ENCODE measurements at regions not wholly inside any gene's neighbourhood (a gene's known extent, or its start where the extent isn't known, plus 50 kb on each side); places are given as distances from the start of the nearest gene placed in this dataset.
A peak's percentile ranks its signal among the peaks of the same experiment; 100 is the strongest.

GRCh38 chr16:62408760-62409159 lies 372.5 kb upstream of the CDH8 start:
- Histone ChIP-seq H3K79me2 (ENCODE audit: insufficient read depth, low read length) (no peaks in the 10 kb centered on the region), H4K91ac (ENCODE audit: insufficient read length, low read depth, low read length) (no peak overlapping the region), H3K4me1 (ENCODE audit: insufficient read depth, low read length) (no peaks in the 10 kb centered on the region; the same call in 1 of the 2 replicates), H3K27ac (ENCODE audit: insufficient read length, low read depth, low read length) (no peak overlapping the region), H3K23me2 (ENCODE audit: insufficient read length, low read depth, low read length, poor library complexity, severe bottlenecking) (no peaks in the 10 kb centered on the region), H3K56ac (ENCODE audit: insufficient read length, low read depth, low read length) (no peak overlapping the region), H2AFZ (ENCODE audit: low read length) (no peak overlapping the region), H3K14ac (ENCODE audit: insufficient read depth, low read length) (peak overlapping the region; percentile 65; the same call in 1 of the 2 replicates), H3T11ph (ENCODE audit: low read length) (no peak overlapping the region), H3K79me1 (ENCODE audit: insufficient read depth, low read depth, low read length, poor library complexity, severe bottlenecking) (no peaks in the 10 kb centered on the region), H3K18ac (ENCODE audit: insufficient read length, low read depth, low read length) (no peak overlapping the region), H2BK15ac (ENCODE audit: low read depth, low read length) (no peak overlapping the region), H3K27me3 (ENCODE audit: insufficient read depth, low read length) (peaks cover 3% of the 10 kb centered on the region; the same call in 1 of the 2 replicates), H4K5ac (ENCODE audit: insufficient read length, low read depth, low read length) (no peak overlapping the region), H2AK5ac (ENCODE audit: insufficient read length, low read length) (no peak overlapping the region), H2BK5ac (ENCODE audit: insufficient read length, low read length) (no peak overlapping the region), H4K8ac (replicated peaks; ENCODE audit: insufficient read length, low read depth, low read length) (no peak overlapping the region), H3K4ac (ENCODE audit: low read depth, low read length) (no peak overlapping the region), H2BK120ac (ENCODE audit: low read depth, low read length, poor library complexity, severe bottlenecking) (no peak overlapping the region), H3K9ac (ENCODE audit: extremely low read depth, insufficient read length, low read length) (no peak overlapping the region), H3K4me2 (ENCODE audit: insufficient read depth, insufficient read length, low read length) (peak overlapping the region; percentile 40), H3K23ac (ENCODE audit: insufficient read length, low read depth, low read length) (no peak overlapping the region), H3K9me3 (ENCODE audit: control insufficient read depth, low read depth, low read length) (no peaks in the 10 kb centered on the region), H2BK12ac (ENCODE audit: insufficient read length, low read depth, low read length) (no peak overlapping the region), H2BK20ac (ENCODE audit: low read depth, low read length, poor library complexity, severe bottlenecking) (no peak overlapping the region), H4K20me1 (ENCODE audit: control insufficient read depth, insufficient read depth, insufficient read length) (no peaks in the 10 kb centered on the region)
- H3K4me1 Mint-ChIP-seq, result peaks cover 22 to 25% of the 10 kb centered on the region in 2 experiments
- no peak overlapping the region; a peak in 1 of 7 replicates for H3K27ac Mint-ChIP-seq
- peaks cover 20% of the 10 kb centered on the region for H3K27me3 Mint-ChIP-seq (ENCODE audit: low read depth)
- TF ChIP-seq, protein P1, sequence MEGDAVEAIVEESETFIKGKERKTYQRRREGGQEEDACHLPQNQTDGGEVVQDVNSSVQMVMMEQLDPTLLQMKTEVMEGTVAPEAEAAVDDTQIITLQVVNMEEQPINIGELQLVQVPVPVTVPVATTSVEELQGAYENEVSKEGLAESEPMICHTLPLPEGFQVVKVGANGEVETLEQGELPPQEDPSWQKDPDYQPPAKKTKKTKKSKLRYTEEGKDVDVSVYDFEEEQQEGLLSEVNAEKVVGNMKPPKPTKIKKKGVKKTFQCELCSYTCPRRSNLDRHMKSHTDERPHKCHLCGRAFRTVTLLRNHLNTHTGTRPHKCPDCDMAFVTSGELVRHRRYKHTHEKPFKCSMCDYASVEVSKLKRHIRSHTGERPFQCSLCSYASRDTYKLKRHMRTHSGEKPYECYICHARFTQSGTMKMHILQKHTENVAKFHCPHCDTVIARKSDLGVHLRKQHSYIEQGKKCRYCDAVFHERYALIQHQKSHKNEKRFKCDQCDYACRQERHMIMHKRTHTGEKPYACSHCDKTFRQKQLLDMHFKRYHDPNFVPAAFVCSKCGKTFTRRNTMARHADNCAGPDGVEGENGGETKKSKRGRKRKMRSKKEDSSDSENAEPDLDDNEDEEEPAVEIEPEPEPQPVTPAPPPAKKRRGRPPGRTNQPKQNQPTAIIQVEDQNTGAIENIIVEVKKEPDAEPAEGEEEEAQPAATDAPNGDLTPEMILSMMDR (conservative IDR thresholded peaks at IDR 0.05), result peak; percentile 79
- WGBS (ENCODE audit: extremely low coverage, insufficient read length, low lambda C conversion rate), result no CpG with 5 or more reads among the region's 23 CpGs
- H3K36me3 Mint-ChIP-seq (ENCODE audit: insufficient read depth in 1 of 3, low read depth in 3 of 3), result no peaks in the 10 kb centered on the region; a peak in 1 of 7 replicates
- no peak overlapping the region; a peak in 1 of 5 replicates for H3K4me3 Mint-ChIP-seq
- no peaks in the 10 kb centered on the region for H3K9me3 Mint-ChIP-seq
- DNase-seq, result peak; percentile 86

Measured in H9 (cell line).